ENCODE measurements at regions not wholly inside any gene's neighbourhood (a gene's known extent, or its start where the extent isn't known, plus 50 kb on each side); places are given as distances from the start of the nearest gene placed in this dataset.

- Mint-ChIP-seq H3K27me3 (ENCODE audit: low read depth in 2 of 2) (no peaks in the 10 kb centered on the region), H3K4me1 (no peaks in the 10 kb centered on the region), H3K4me3 (no peak overlapping the region), H3K36me3 (no peaks in the 10 kb centered on the region), H3K9me3 (peaks cover 11 to 20% of the 10 kb centered on the region in 2 donors), H3K27ac (no peak overlapping the region)
- intact Hi-C loops (cut with micrococcal nuclease), result no loop called here
- no peak overlapping the region for H3K27ac ChIP-seq (ENCODE audit: low read length)
- H3K4me1 ChIP-seq (ENCODE audit: control insufficient read depth, insufficient read depth, low read length), result no peaks in the 10 kb centered on the region
- DNase-seq (no peak), ATAC-seq (no peak)
- no peak overlapping the region for H3K4me3 ChIP-seq (ENCODE audit: low read length)
- no peaks in the 10 kb centered on the region for H3K36me3 ChIP-seq (ENCODE audit: control insufficient read depth, insufficient read depth, low read length)
- peaks cover 2% of the 10 kb centered on the region for H3K9me3 ChIP-seq (ENCODE audit: control insufficient read depth, insufficient read depth, low read length)
- H3K27me3 ChIP-seq (ENCODE audit: control insufficient read depth, insufficient read depth, low read length), result no peaks in the 10 kb centered on the region
- no peak for TF ChIP-seq CTCF (IDR thresholded peaks at IDR 0.05)
- no CpG with 5 or more reads among the region's 2 CpGs for WGBS (ENCODE audit: insufficient coverage)
These were observed 734.0 kb upstream of the PCDH9 start for GRCh38 chr13:67964091-67964490.

- Mint-ChIP-seq H3K4me1 (no peaks in the 10 kb centered on the region), H3K27me3 (ENCODE audit: low read depth in 2 of 2) (no peaks in the 10 kb centered on the region), H3K36me3 (no peaks in the 10 kb centered on the region), H3K9me3 (peaks cover 11 to 25% of the 10 kb centered on the region in 2 donors), H3K4me3 (no peak overlapping the region), H3K27ac (no peak overlapping the region)
- TF ChIP-seq CTCF (IDR thresholded peaks at IDR 0.05), result no peak
- Histone ChIP-seq H3K4me3 (ENCODE audit: low read length) (no peak overlapping the region), H3K9me3 (ENCODE audit: control insufficient read depth, insufficient read depth, low read length) (peaks cover 2% of the 10 kb centered on the region), H3K27me3 (ENCODE audit: control insufficient read depth, insufficient read depth, low read length) (no peaks in the 10 kb centered on the region), H3K27ac (ENCODE audit: low read length) (no peak overlapping the region), H3K4me1 (ENCODE audit: control insufficient read depth, insufficient read depth, low read length) (no peaks in the 10 kb centered on the region), H3K36me3 (ENCODE audit: control insufficient read depth, insufficient read depth, low read length) (no peaks in the 10 kb centered on the region)
- no peak for ATAC-seq
- 88% methylated on average over 2 of the region's 2 CpGs for WGBS (ENCODE audit: insufficient coverage)
- no peak for DNase-seq
- intact Hi-C loops (cut with micrococcal nuclease), result no loop called here
These were observed 731.2 kb upstream of the PCDH9 start for GRCh38 chr13:67961331-67961730.

GRCh38 chr13:67951431-67951830, 721.3 kb upstream of the PCDH9 start:
- no peaks in the 10 kb centered on the region for H3K36me3 Mint-ChIP-seq
- DNase-seq, result no peak
- no peak overlapping the region for H3K27ac Mint-ChIP-seq
- H3K4me1 Mint-ChIP-seq, result no peaks in the 10 kb centered on the region
- no peak for TF ChIP-seq CTCF (IDR thresholded peaks at IDR 0.05)
- peaks cover 6 to 21% of the 10 kb centered on the region in 2 donors for H3K9me3 Mint-ChIP-seq
- no peak overlapping the region for H3K27ac ChIP-seq (ENCODE audit: low read length)
- H3K4me3 Mint-ChIP-seq, result no peak overlapping the region
- no peaks in the 10 kb centered on the region for H3K9me3 ChIP-seq (ENCODE audit: control insufficient read depth, insufficient read depth, low read length)
- H3K4me1 ChIP-seq (ENCODE audit: control insufficient read depth, insufficient read depth, low read length), result no peaks in the 10 kb centered on the region
- H3K27me3 ChIP-seq (ENCODE audit: control insufficient read depth, insufficient read depth, low read length), result no peaks in the 10 kb centered on the region
- no peak for ATAC-seq
- intact Hi-C loops (cut with micrococcal nuclease), result no loop called here
- H3K4me3 ChIP-seq (ENCODE audit: low read length), result no peak overlapping the region
- H3K36me3 ChIP-seq (ENCODE audit: control insufficient read depth, insufficient read depth, low read length), result no peaks in the 10 kb centered on the region
- 84% methylated on average over 2 of the region's 2 CpGs for WGBS (ENCODE audit: insufficient coverage)
- no peaks in the 10 kb centered on the region for H3K27me3 Mint-ChIP-seq (ENCODE audit: low read depth in 2 of 2)

- Histone ChIP-seq H3K4me3 (ENCODE audit: low read length) (no peak overlapping the region), H3K36me3 (ENCODE audit: control insufficient read depth, insufficient read depth, low read length) (no peaks in the 10 kb centered on the region), H3K9me3 (ENCODE audit: control insufficient read depth, insufficient read depth, low read length) (no peaks in the 10 kb centered on the region), H3K27me3 (ENCODE audit: control insufficient read depth, insufficient read depth, low read length) (no peaks in the 10 kb centered on the region), H3K27ac (ENCODE audit: low read length) (no peak overlapping the region), H3K4me1 (ENCODE audit: control insufficient read depth, insufficient read depth, low read length) (no peaks in the 10 kb centered on the region)
- Mint-ChIP-seq H3K27me3 (ENCODE audit: low read depth in 2 of 2) (no peaks in the 10 kb centered on the region), H3K4me1 (no peaks in the 10 kb centered on the region), H3K36me3 (no peaks in the 10 kb centered on the region), H3K4me3 (no peak overlapping the region), H3K9me3 (peaks cover 4 to 15% of the 10 kb centered on the region in 2 donors), H3K27ac (no peak overlapping the region)
- intact Hi-C loops (cut with micrococcal nuclease), result no loop called here
- TF ChIP-seq CTCF (IDR thresholded peaks at IDR 0.05), result no peak
- DNase-seq (no peak), ATAC-seq (no peak)
- WGBS (ENCODE audit: insufficient coverage), result 36% methylated on average over 1 of the region's 3 CpGs
These were observed 720.5 kb upstream of the PCDH9 start for GRCh38 chr13:67950603-67951002.

Measured in natural killer cell (primary cell).